NCI-H526 (cell line): ENCODE measurements at regions not wholly inside any gene's neighbourhood (a gene's known extent, or its start where the extent isn't known, plus 50 kb on each side); places are given as distances from the start of the nearest gene placed in this dataset.
"Not testable (repeated sequence)": the region's sequence is repeated elsewhere in the genome, so short reads cannot be mapped to it uniquely, and the experiment has no call there.

ENCODE experiments used
- DNase-seq, 2 experiments: peaks; one replicate each; lab custom pipeline; 2025; lab: John Stamatoyannopoulos, UW

GRCh38 chr9:105022545-105022944, 94.6 kb upstream of the ABCA1 start:
- not testable (repeated sequence) for DNase-seq

GRCh38 chr9:105023788-105024187, 95.8 kb upstream of the ABCA1 start:
- no peak for DNase-seq

DNA sequence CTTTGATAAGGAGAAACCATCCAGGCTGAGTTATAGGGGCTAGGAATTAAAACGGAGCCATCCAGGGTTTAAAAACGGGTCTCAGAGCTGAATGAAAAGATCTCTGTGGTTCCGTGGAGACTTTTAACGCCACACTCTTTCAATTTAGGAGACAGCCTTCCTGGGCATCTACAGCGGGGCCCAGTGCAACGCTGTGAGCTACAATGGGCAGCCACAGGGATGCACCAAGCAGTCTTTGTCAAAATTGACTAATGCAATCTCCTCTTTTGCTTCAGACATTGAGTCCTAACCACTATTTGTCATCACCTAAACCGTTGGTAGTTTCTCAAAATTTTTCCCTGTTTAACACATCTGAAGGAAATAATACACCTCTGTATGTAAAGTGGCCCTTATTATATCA, 96.6 kb upstream of the ABCA1 start:
- DNase-seq: no peak

GRCh38 chr9:105026451-105026850, 98.5 kb upstream of the ABCA1 start:
- no peak for DNase-seq

- DNase-seq: no peak
Observed at GRCh38 chr9:105027084-105027483, 99.1 kb upstream of the ABCA1 start.

GRCh38 chr9:105030285-105030684, 102.3 kb upstream of the ABCA1 start:
- no peak for DNase-seq

DNA sequence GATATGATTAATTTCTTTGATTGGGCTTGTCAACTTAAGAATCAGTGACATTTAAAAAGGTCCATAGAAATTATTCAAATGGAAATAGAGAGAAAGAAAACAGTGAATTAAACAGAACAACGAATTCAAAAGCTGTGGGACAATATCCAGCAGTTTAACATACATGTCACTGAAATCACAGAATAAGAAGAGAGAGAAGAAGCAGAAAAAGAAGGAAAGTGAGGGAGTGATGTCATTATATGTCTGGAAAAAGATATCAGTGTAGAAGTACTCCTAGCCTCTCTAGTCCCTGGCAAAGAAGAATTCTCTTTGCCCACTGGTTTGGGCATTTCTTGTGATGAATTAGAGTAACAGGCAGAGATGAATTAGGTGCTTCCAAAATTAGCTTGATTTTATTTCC, 109.2 kb upstream of the ABCA1 start:
- no peak for DNase-seq

GRCh38 chr9:105038051-105038450, 110.1 kb upstream of the ABCA1 start:
- no peak for DNase-seq

DNA sequence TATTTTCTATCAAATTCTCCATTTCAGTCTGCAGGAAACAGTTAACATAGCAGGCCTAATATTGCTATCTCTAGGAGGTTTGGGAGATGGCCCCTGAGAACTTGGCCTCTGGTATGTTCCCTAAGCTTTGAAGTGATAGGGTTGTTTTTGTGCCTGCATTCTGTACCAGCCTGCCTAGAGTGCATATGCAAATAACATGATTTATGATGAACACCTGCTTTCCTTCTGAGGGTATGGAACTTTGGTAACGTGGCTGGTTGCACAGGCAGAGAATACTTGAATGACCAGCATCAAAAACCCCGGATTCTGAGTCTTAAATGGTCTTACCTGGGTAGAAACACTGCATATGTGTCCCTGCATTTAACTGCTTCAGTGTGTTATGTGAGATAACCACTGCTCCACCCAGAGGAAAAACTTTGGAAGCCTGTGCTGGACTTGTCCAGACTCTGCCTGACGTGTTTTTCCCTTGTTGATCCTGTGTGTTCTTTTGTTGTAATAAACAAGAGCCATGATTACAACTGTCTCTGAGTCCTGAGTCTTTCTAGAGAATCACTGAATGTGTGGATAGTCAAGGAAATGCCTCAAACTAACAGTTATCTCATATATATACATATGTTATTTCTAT, 111.3 kb upstream of the ABCA1 start:
- peak; percentile 69 to 75 for DNase-seq

- DNase-seq: no peak
Observed at GRCh38 chr9:105043370-105043936, 115.5 kb upstream of the ABCA1 start.

GRCh38 chr9:105044518-105044917, 116.6 kb upstream of the ABCA1 start:
- no peak for DNase-seq

DNA sequence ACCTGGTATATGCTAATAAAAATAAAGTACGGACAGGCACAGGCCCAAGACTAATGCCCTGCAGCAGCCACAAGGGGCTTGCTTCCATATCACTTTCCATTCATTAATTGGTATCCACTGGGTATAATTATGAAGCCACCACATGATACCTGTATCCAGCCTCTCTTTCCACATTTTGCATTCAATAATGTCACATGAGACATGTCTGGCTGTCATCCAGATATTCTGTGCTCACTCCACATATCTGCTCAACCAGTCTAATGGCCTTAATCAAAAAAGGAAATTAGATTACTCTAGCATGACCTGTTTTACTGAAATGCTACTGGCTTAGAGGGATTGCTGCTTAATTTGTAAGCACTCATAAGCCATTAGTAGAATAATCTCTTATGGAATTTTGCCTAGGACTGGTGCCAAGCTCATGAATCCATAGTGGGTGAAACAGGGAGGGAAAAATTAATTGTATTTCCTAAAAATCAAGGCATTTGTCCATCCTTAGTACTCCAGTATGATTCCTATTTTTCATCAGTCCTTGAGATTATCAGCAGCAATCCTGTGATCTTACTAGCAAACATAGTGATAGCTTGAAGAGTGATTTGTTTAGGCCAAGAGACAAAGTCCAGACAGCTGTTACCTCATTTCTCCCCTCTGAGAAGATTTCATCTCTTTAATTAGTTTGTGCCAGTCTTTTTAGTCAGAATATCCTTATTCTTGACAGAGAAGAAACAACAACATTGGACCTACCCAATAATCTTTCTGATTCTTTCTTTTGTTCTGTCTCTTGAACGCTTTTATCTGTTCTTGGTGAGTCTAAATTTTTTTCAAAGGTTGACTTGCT, 119.2 kb upstream of the ABCA1 start:
- no peak for DNase-seq

- no peak for DNase-seq
Observed at GRCh38 chr9:105047742-105048041, 119.7 kb upstream of the ABCA1 start.

GRCh38 chr9:105048331-105048730, 120.4 kb upstream of the ABCA1 start:
- DNase-seq: no peak

GRCh38 chr9:105050296-105050695, 122.3 kb upstream of the ABCA1 start:
- no peak for DNase-seq

DNA sequence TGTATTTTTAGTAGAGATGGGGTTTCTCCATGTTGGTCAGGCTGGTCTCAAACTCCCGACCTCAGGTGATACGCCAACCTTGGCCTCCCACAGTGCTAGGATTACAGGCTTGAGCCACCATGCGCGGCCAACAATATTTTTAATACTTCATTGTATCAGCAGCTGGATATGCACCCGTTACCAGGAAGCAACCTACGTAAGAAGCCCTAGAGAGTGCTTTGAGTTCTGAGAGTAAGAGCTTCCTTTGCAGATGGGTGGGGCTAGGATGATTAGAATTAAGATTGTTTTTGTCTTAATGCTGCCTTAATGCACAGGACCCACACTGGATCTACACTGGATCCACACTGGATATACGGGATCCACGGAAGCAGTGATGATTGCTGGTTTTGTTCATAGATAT, 123.9 kb upstream of the ABCA1 start:
- DNase-seq: no peak

GRCh38 chr9:105052346-105052745, 124.4 kb upstream of the ABCA1 start:
- no peak for DNase-seq

DNA sequence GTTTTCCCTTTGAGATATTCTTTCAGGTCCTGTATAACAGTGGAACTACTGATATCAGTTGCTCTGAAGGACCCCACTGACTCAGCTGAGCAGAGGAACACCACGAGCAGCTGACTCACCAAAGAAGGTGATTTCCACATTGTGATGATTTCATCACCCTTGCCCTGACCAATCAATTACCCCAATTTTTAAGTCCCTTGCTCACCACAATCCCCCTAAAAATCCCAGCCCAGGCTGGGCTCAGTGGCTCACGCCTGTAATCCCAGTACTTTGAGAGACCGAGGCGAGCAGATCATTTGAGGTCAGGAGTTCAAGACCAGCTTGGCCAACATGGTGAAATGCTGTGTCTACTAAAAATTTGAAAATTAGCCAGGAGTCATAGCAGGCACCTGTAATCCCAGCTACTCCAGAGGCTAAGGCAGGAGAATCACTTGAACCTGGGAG, 125.3 kb upstream of the ABCA1 start:
- DNase-seq: no peak

DNA sequence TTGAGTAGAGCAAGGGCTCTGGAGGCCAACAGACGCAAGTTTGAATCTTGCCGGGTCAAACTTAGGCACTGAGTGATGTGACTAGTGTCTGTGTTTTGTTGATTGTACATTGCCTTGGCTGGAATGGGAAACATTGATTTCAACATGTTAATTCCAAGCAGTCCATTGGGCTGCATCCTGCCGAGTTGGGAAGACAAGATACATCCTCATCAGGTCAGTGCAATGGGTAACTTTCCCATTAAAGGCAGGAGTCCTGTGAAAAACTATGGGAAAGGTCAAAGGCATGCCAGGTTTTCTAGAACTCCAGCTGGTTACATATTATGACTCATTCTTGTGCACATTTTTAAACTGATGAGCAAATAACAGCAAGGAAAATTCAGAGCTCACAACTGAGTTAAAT, 126.5 kb upstream of the ABCA1 start:
- no peak for DNase-seq

GRCh38 chr9:105055917-105056316, 128.0 kb upstream of the ABCA1 start:
- no peak for DNase-seq

DNA sequence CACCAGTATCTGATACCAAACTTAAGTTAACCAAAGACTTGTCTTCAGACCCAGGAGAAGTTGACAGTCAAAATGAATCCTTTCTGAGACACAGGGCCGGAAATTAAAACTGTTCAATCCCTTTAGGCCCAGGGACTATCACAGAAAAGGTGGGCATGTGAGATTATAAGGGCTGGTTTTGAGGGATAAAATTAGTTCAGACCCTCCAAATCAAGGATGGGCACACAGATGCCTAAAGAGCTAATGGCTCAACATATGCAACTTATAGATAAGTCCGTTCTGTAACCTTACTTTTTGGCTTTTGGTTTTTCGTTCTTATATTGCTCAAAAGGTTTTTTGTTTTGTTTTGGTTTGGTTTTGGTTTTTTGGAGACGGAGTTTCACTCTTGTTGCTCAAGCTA, 129.6 kb upstream of the ABCA1 start:
- no peak for DNase-seq

- no peak for DNase-seq
Observed at GRCh38 chr9:105059252-105059651, 131.3 kb upstream of the ABCA1 start.

DNA sequence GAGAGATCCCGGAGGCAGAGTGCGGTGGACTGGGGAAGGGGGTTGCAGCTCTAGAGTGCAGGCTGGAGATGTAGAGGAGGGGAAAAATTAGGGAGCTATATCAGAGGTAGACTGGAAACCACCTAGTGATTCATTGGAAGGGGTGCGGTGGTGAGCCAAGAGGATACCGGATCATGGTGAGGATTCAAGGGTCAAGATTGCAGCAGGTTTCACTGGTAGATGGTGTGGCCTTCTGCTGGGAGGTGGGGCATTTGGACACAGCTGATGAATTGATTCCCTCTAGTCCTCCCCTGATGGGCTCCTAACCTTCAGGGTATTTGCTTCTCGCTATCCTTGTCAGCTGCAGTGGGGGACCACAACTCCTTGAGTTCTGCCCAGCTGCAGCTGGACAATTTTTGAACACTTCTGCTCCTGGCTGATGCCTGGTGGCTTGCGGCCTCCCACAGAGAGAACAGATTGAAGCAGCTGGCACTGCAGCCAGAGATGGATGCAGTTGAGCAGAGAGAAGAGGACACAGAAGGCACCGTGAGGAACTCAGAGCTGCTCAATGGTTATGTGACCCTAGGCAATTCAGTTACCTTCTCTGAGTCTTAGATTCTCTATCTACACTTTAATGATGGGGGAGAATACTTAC, 134.4 kb upstream of the ABCA1 start:
- no peak for DNase-seq
